Lung (tissue), 11 donors: ENCODE measurements at regions not wholly inside any gene's neighbourhood (a gene's known extent, or its start where the extent isn't known, plus 50 kb on each side); places are given as distances from the start of the nearest gene placed in this dataset.

ENCODE experiments used
- ATAC-seq: fragments of 200-7000 bp; cut with Tn5 transposase; one replicate; pipeline ENCODE4 v1.9.1; 2020; ENCODE audit warnings: moderate number of reproducible peaks; ENCODE audit not compliant: insufficient read depth, low FRiP score
- DNase-seq, 3 donors: peaks; one replicate each; pipeline ENCODE4 v3.0.0-alpha.2; 2013 to 2017
- H3K27ac ChIP-seq, 2 donors: one replicate each; pipeline ENCODE4 v1.5.1; 2013; ENCODE audit warnings: mild to moderate bottlenecking in 2 of 2, moderate library complexity in 2 of 2, control low read depth in 1 of 2, inconsistent platforms in 1 of 2, low read depth in 1 of 2, low read length in 1 of 2
- H3K27me3 ChIP-seq, 3 donors: one replicate each; pipeline ENCODE4 v1.5.1; 2013; ENCODE audit warnings: low read length in 2 of 3; ENCODE audit not compliant: control insufficient read depth in 3 of 3, insufficient read depth in 3 of 3
- H3K36me3 ChIP-seq, 4 donors: one replicate each; pipeline ENCODE4 v1.5.1; 2013; ENCODE audit warnings: low read length in 4 of 4, mild to moderate bottlenecking in 1 of 4, moderate library complexity in 1 of 4; ENCODE audit not compliant: control insufficient read depth in 4 of 4, insufficient read depth in 4 of 4
- H3K4me1 ChIP-seq, 5 donors: one replicate each; pipeline ENCODE4 v1.5.1; 2013; ENCODE audit warnings: low read length in 5 of 5, mild to moderate bottlenecking in 2 of 5, moderate library complexity in 1 of 5; ENCODE audit not compliant: control insufficient read depth in 5 of 5, insufficient read depth in 5 of 5
- H3K4me3 ChIP-seq: one replicate; pipeline ENCODE4 v1.5.1; 2013; ENCODE audit warnings: mild to moderate bottlenecking, control low read depth, moderate library complexity
- H3K9ac ChIP-seq, 2 donors: one replicate each; pipeline ENCODE4 v1.5.1; 2013; ENCODE audit warnings: low read length in 2 of 2, control low read depth in 1 of 2; ENCODE audit not compliant: insufficient read depth in 1 of 2
- H3K9me3 ChIP-seq, 4 donors: one replicate each; pipeline ENCODE4 v1.5.1; 2013; ENCODE audit warnings: low read length in 3 of 4, mild to moderate bottlenecking in 1 of 4, moderate library complexity in 1 of 4; ENCODE audit not compliant: control insufficient read depth in 4 of 4, insufficient read depth in 3 of 4
- WGBS, 2 donors: extraction: QIAGEN DNeasy Blood & Tissue Kit; methylation state at CpG; one replicate each; pipeline ENCODE4 v1.1.7; 2013; 5-methylcytosine and 5-hydroxymethylcytosine counted together
- TF ChIP-seq, protein P1 (sequence below): IDR thresholded peaks from 2 replicates; pipeline ENCODE4 v1.5.1; 2012; ENCODE audit warnings: mild to moderate bottlenecking; ENCODE audit errors: control extremely low read depth, extremely low read depth
- donor health status: control.
- donor health status: control.
- donor health status: Bipolar disorder and iron deficiency.
- donor health status: healthy.
- donor health status: DM: yes; HTN: yes; CAD: no.

DNA sequence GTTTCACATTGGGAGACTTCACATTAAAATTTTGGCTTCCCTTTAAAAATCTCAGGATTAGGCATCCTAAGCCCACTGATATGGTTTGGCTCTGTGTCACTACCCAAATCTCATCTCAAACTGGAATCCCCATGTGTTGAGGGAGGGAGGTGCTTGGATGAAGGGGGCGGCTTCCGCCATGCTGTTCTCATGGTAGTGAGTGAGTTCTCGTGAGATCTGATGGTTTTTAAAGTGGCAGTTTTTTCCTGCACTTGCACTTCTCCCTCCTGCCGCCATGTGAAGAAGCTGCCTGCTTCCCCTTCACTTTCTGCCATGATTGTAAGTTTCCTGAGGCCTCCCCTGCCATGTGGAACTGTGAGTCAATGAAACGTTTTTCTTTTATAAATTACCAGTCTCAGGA lies 65.7 kb upstream of the PLXNC1 start:
- Histone ChIP-seq H3K27ac (no peak overlapping the region), H3K9ac (no peak overlapping the region), H3K4me3 (no peak overlapping the region), H3K27me3 (no peaks in the 10 kb centered on the region), H3K4me1 (peaks cover 0 to 13% (median 2%) of the 10 kb centered on the region in 5 donors), H3K9me3 (peaks cover 0 to 7% (median 0%) of the 10 kb centered on the region in 4 donors), H3K36me3 (no peaks in the 10 kb centered on the region)
- WGBS, 2 donors: 89 to 90% methylated on average over 5 of the region's 5 CpGs
- TF ChIP-seq, protein P1, sequence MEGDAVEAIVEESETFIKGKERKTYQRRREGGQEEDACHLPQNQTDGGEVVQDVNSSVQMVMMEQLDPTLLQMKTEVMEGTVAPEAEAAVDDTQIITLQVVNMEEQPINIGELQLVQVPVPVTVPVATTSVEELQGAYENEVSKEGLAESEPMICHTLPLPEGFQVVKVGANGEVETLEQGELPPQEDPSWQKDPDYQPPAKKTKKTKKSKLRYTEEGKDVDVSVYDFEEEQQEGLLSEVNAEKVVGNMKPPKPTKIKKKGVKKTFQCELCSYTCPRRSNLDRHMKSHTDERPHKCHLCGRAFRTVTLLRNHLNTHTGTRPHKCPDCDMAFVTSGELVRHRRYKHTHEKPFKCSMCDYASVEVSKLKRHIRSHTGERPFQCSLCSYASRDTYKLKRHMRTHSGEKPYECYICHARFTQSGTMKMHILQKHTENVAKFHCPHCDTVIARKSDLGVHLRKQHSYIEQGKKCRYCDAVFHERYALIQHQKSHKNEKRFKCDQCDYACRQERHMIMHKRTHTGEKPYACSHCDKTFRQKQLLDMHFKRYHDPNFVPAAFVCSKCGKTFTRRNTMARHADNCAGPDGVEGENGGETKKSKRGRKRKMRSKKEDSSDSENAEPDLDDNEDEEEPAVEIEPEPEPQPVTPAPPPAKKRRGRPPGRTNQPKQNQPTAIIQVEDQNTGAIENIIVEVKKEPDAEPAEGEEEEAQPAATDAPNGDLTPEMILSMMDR: no peak
- DNase-seq (no peak), ATAC-seq (no peak)

DNA sequence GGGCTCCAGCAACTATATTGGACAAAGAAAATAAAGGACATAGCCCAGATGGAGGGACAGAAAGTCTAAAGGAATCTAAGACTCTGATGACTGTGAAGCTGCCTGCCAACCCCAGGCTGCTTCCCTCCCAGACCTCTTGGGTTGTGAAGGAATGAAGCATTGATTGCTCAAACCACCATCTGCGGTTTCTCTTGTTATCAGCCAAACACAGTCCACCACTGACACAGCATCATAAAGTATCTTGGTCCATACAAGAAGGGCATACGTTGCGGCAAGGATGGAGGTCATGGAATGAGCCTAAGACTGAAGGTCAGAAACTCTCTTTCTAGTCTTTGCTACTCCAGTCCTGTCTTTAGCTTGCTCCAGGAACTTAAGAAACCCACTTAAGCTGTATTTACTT lies 58.5 kb upstream of the PLXNC1 start:
- TF ChIP-seq, protein P1: no peak
- Histone ChIP-seq H3K4me3 (no peak overlapping the region), H3K9ac (no peak overlapping the region), H3K27me3 (no peaks in the 10 kb centered on the region), H3K36me3 (no peaks in the 10 kb centered on the region), H3K27ac (no peak overlapping the region), H3K9me3 (peaks cover 0 to 3% (median 0%) of the 10 kb centered on the region in 4 donors), H3K4me1 (peaks cover 0 to 2% (median 0%) of the 10 kb centered on the region in 5 donors)
- no peak for ATAC-seq
- no peak for DNase-seq
- 51 to 61% methylated on average over 3 of the region's 3 CpGs for WGBS, 2 donors

DNA sequence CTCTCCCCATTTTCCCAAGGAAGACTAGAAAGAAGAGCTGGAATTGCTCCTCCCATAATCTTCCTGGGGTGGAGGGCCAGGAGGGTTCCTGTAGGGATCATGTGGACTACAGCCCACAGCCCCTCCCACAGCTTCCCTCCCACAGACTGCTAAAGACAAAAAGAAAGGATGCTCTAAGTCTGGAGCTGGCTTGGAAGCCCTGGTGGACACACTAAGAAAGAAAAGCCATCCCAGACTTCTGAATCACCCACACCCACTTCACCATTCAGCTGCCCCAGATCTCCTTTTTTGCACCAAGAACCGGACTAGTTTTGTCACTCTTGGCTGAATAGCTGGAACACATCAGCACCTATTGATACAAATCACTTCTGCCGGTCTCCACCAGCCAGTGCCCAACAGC lies 56.8 kb upstream of the PLXNC1 start:
- Histone ChIP-seq H3K4me1 (peaks cover 0 to 2% (median 0%) of the 10 kb centered on the region in 5 donors), H3K36me3 (no peaks in the 10 kb centered on the region), H3K4me3 (no peak overlapping the region), H3K9ac (no peak overlapping the region), H3K9me3 (no peaks in the 10 kb centered on the region), H3K27me3 (no peaks in the 10 kb centered on the region), H3K27ac (no peak overlapping the region)
- TF ChIP-seq, protein P1: no peak
- ATAC-seq (no peak), DNase-seq (no peak)
- WGBS, 2 donors: 88 to 89% methylated on average over 2 of the region's 2 CpGs

DNA sequence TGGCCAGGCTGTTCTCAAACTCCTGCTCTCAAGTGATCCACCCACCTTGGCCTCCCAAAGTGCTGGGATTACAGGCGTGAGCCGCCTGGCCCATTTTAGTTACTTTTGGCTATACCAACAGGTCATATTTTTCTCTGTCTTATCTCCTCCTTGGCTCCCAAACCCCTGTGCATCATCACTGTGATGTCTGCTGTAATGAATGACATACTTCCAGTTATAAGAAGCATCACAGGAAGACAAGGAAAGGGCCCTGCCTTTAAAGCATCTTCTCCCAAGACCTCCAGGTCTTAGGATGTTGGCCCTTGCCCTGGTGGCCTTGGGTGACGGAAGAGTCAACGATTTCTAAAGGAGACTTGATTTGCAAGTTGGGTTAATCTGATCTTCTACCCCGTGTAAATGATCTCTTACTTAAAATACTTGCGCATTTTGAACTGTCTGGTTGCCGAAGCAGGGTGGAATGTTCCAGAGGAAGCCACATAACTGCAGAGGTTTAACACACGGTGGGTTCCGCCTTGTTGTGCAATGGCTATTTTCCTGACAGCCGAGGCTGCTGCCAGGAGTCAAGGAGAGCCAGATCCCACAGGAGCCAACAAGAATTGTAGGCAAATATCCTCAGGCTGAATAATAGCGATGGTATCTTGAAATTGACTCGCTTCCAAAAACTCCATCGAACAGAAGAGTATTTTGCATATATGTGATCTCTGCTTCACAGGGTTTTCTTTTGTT lies 55.7 kb upstream of the PLXNC1 start:
- no peaks in the 10 kb centered on the region for H3K27me3 ChIP-seq
- TF ChIP-seq, protein P1: no peak
- 69 to 71% methylated on average over 13 of the region's 13 CpGs for WGBS, 2 donors
- no peak overlapping the region for H3K4me3 ChIP-seq
- no peaks in the 10 kb centered on the region for H3K9me3 ChIP-seq
- peaks cover 0 to 2% (median 0%) of the 10 kb centered on the region in 5 donors for H3K4me1 ChIP-seq
- H3K36me3 ChIP-seq: no peaks in the 10 kb centered on the region
- no peak overlapping the region for H3K27ac ChIP-seq
- H3K9ac ChIP-seq: no peak overlapping the region
- DNase-seq: no peak
- no peak for ATAC-seq
